SK-N-SH treated with all-trans-retinoic acid at 6 μM for 48 hours (cell line): ENCODE measurements at regions not wholly inside any gene's neighbourhood (a gene's known extent, or its start where the extent isn't known, plus 50 kb on each side); places are given as distances from the start of the nearest gene placed in this dataset.

Experiments
- ARNTL ChIP-seq: fragments of 450-650 bp; formaldehyde crosslinking; IDR thresholded peaks from 2 replicates; pipeline ENCODE4 v1.5.0; 2020; ENCODE audit warnings: low read depth, mild to moderate bottlenecking, moderate library complexity, borderline replicate concordance
- CREB5 ChIP-seq: fragments of 250-450 bp; sonication (Bioruptor Pico); IDR thresholded peaks from 2 replicates; pipeline ENCODE4 v1.5.1; 2020; ENCODE audit warnings: low read depth, mild to moderate bottlenecking, moderate library complexity
- CSDC2 ChIP-seq: fragments of 250-450 bp; sonication (Bioruptor Pico); IDR thresholded peaks from 2 replicates; pipeline ENCODE4 v1.5.0; 2020; ENCODE audit warnings: mild to moderate bottlenecking, moderate library complexity
- CSRNP3 ChIP-seq: fragments of 250-450 bp; sonication (Bioruptor Pico); IDR thresholded peaks from 2 replicates; pipeline ENCODE4 v1.5.1; 2021; ENCODE audit warnings: mild to moderate bottlenecking, moderate library complexity
- ESRRG ChIP-seq: fragments of 250-450 bp; sonication (Bioruptor Pico); IDR thresholded peaks from 2 replicates; pipeline ENCODE4 v1.6.1; 2021; ENCODE audit warnings: mild to moderate bottlenecking
- ISL1 ChIP-seq: fragments of 250-450 bp; sonication (Bioruptor Pico); IDR thresholded peaks from 2 replicates; pipeline ENCODE4 v2.1.2; 2022; ENCODE audit warnings: mild to moderate bottlenecking, moderate library complexity
- PATZ1 ChIP-seq: fragments of 250-450 bp; sonication (Bioruptor Pico); IDR thresholded peaks from 2 replicates; pipeline ENCODE4 v1.8.0; 2020; ENCODE audit warnings: mild to moderate bottlenecking, moderate library complexity, borderline replicate concordance
- RARB ChIP-seq: fragments of 250-450 bp; sonication (Bioruptor Pico); IDR thresholded peaks from 2 replicates; pipeline ENCODE4 v1.8.0; 2021; ENCODE audit warnings: mild to moderate bottlenecking, moderate library complexity
- TOX ChIP-seq: fragments of 250-450 bp; sonication (Bioruptor Pico); IDR thresholded peaks from 2 replicates; pipeline ENCODE4 v1.8.0; 2021; ENCODE audit warnings: mild to moderate bottlenecking, moderate library complexity, borderline replicate concordance
- TSHZ2 ChIP-seq: fragments of 250-450 bp; sonication (Bioruptor Pico); IDR thresholded peaks from 2 replicates; pipeline ENCODE4 v1.5.0; 2020; ENCODE audit warnings: mild to moderate bottlenecking, moderate library complexity
- ZC3H10 ChIP-seq: fragments of 250-450 bp; sonication (Bioruptor Pico); IDR thresholded peaks from 2 replicates; pipeline ENCODE4 v1.5.1; 2021; ENCODE audit warnings: mild to moderate bottlenecking, moderate library complexity
- ZFP3 ChIP-seq: fragments of 250-450 bp; sonication (Bioruptor Pico); IDR thresholded peaks from 2 replicates; pipeline ENCODE4 v1.5.0; 2020; ENCODE audit warnings: mild to moderate bottlenecking, moderate library complexity
- ZFP30 ChIP-seq: fragments of 450-650 bp; formaldehyde crosslinking; IDR thresholded peaks from 2 replicates; pipeline ENCODE4 v1.5.0; 2022; ENCODE audit warnings: mild to moderate bottlenecking, moderate library complexity
- ZNF70 ChIP-seq: fragments of 450-650 bp; formaldehyde crosslinking; IDR thresholded peaks from 2 replicates; pipeline ENCODE4 v1.5.0; 2020; ENCODE audit warnings: mild to moderate bottlenecking, moderate library complexity

- TF ChIP-seq CSDC2 (CRISPR knock-in tag) (no peak), ZFP3 (CRISPR knock-in tag) (no peak), ARNTL (CRISPR knock-in tag) (no peak), CREB5 (CRISPR knock-in tag) (no peak), TOX (no peak), RARB (no peak), TSHZ2 (CRISPR knock-in tag) (no peak), ISL1 (CRISPR knock-in tag) (no peak), ZFP30 (CRISPR knock-in tag) (no peak), CSRNP3 (no peak), ZC3H10 (CRISPR knock-in tag) (no peak), PATZ1 (CRISPR knock-in tag) (no peak), ZNF70 (CRISPR knock-in tag) (no peak), ESRRG (CRISPR knock-in tag) (no peak)
Observed at GRCh38 chr14:97820781-97821180, 1023.6 kb downstream of the VRK1 start.
